ENCODE measurements at regions not wholly inside any gene's neighbourhood (a gene's known extent, or its start where the extent isn't known, plus 50 kb on each side); places are given as distances from the start of the nearest gene placed in this dataset.

GRCh38 chr10:4073912-4074311 lies 288.9 kb upstream of the KLF6 start:
- intact Hi-C loops (cut with micrococcal nuclease) = no loop called here
- FAIRE-seq = peak; percentile 87
- H3K27ac ChIP-seq (ENCODE audit: insufficient read depth, low read depth, low read length) = peak overlapping the region; percentile 12

More at GRCh38 chr10:4073912-4074311, 288.9 kb upstream of the KLF6 start:
- CTCF ChIA-PET = interaction anchor here (0.7 to 1.4 kb wide), 6 partner anchors 8 to 693 kb away, joined by 3 to 4 read pairs (median 3); no protein-coding TSS in a partner anchor
- Histone ChIP-seq H3K4me1 (ENCODE audit: control insufficient read depth, extremely low read depth, insufficient read depth, low read length) (peaks cover 34% of the 10 kb centered on the region), H3K36me3 (ENCODE audit: control insufficient read depth in 2 of 2, extremely low read depth in 1 of 2, insufficient read depth in 2 of 2, low read length in 2 of 2) (no peaks in the 10 kb centered on the region), H3K9me1 (replicated peaks; ENCODE audit: control insufficient read depth, extremely low read depth, insufficient read depth, low read length) (no peaks in the 10 kb centered on the region), H3K79me2 (ENCODE audit: control insufficient read depth, insufficient read depth, low read length) (no peaks in the 10 kb centered on the region), H4K20me1 (replicated peaks; ENCODE audit: control insufficient read depth, extremely low read depth, insufficient read depth, low read length) (no peaks in the 10 kb centered on the region), H3K4me2 (ENCODE audit: insufficient read depth, low read length) (no peak overlapping the region), H3K9me3 (replicated peaks; ENCODE audit: control insufficient read depth, insufficient read depth, low read length) (no peaks in the 10 kb centered on the region), H3K9ac (replicated peaks; ENCODE audit: extremely low read depth, insufficient read depth, low read length) (no peak overlapping the region), H2AFZ (ENCODE audit: low read depth, low read length) (peak overlapping the region; percentile 37), H3K27me3 (ENCODE audit: control insufficient read depth in 2 of 2, insufficient read depth in 2 of 2, low read length in 2 of 2) (no peaks in the 10 kb centered on the region), H3K4me3 (replicated peaks in 1 of 3; ENCODE audit: insufficient read depth in 1 of 3, low read depth in 1 of 3, low read length in 3 of 3) (no peak overlapping the region)
- POLR2A ChIA-PET = interaction anchor here (1.5 kb wide), 1 partner anchor 289 kb away, joined by 4 read pairs; the partner anchor contains the start of gene KLF6
- BruUV-seq (replicated peaks) = no TSS peak
- DNase-seq (ENCODE audit: low read depth, low spot score) = peak; percentile 64
- TF ChIP-seq MAX (IDR thresholded peaks at IDR 0.05; ENCODE audit: insufficient read depth, insufficient read length) (no peak), EZH2 (IDR thresholded peaks at IDR 0.05; ENCODE audit: borderline replicate concordance, low read depth, low read length, severe bottlenecking) (no peak), POLR2A (IDR thresholded peaks at IDR 0.05; ENCODE audit: low read depth, low read length) (peak; percentile 17), FOS (IDR thresholded peaks at IDR 0.05; ENCODE audit: borderline replicate concordance, insufficient read depth, low read length) (peak; percentile 76), CTCF (IDR thresholded peaks at IDR 0.05; ENCODE audit: extremely low read depth in 1 of 2, insufficient read depth in 1 of 2, low read depth in 1 of 2, low read length in 2 of 2) (no peak), MYC (IDR thresholded peaks at IDR 0.05; ENCODE audit: low read depth, low read length) (no peak), JUN (IDR thresholded peaks at IDR 0.05; ENCODE audit: borderline replicate concordance, insufficient read depth, insufficient read length, low read depth) (no peak), GATA2 (IDR thresholded peaks at IDR 0.05; ENCODE audit: insufficient read depth, insufficient read length, low read depth, low read length) (peak; percentile 86), POLR2AphosphoS5 (IDR thresholded peaks at IDR 0.05; ENCODE audit: insufficient read depth, low read depth, low read length) (no peak)
- dilution Hi-C loops (cut with MboI; ENCODE audit: extremely low pct_ligation_motif_present, low sequenced_read_pairs) = no loop called here
